ENCODE measurements at regions not wholly inside any gene's neighbourhood (a gene's known extent, or its start where the extent isn't known, plus 50 kb on each side); places are given as distances from the start of the nearest gene placed in this dataset.
"Not testable (repeated sequence)": the region's sequence is repeated elsewhere in the genome, so short reads cannot be mapped to it uniquely, and the experiment has no call there.

- Histone ChIP-seq H3K9ac (ENCODE audit: low read length in 2 of 2) (no peak overlapping the region), H3K36me3 (ENCODE audit: control insufficient read depth in 2 of 2, insufficient read depth in 2 of 2, low read length in 2 of 2) (no peaks in the 10 kb centered on the region), H3K4me1 (ENCODE audit: control insufficient read depth, insufficient read depth, low read length) (no peaks in the 10 kb centered on the region), H3K27ac (ENCODE audit: low read length) (no peak overlapping the region), H3K27me3 (ENCODE audit: control insufficient read depth in 1 of 2, insufficient read depth in 2 of 2, low read length in 2 of 2) (no peaks in the 10 kb centered on the region), H3K9me3 (ENCODE audit: control insufficient read depth in 2 of 2, low read length in 2 of 2) (no peaks in the 10 kb centered on the region), H3K4me3 (ENCODE audit: low read length in 2 of 2) (no peak overlapping the region)
These were observed 358.9 kb downstream of the DLEU7 start for GRCh38 chr13:50484472-50485113.

DNA sequence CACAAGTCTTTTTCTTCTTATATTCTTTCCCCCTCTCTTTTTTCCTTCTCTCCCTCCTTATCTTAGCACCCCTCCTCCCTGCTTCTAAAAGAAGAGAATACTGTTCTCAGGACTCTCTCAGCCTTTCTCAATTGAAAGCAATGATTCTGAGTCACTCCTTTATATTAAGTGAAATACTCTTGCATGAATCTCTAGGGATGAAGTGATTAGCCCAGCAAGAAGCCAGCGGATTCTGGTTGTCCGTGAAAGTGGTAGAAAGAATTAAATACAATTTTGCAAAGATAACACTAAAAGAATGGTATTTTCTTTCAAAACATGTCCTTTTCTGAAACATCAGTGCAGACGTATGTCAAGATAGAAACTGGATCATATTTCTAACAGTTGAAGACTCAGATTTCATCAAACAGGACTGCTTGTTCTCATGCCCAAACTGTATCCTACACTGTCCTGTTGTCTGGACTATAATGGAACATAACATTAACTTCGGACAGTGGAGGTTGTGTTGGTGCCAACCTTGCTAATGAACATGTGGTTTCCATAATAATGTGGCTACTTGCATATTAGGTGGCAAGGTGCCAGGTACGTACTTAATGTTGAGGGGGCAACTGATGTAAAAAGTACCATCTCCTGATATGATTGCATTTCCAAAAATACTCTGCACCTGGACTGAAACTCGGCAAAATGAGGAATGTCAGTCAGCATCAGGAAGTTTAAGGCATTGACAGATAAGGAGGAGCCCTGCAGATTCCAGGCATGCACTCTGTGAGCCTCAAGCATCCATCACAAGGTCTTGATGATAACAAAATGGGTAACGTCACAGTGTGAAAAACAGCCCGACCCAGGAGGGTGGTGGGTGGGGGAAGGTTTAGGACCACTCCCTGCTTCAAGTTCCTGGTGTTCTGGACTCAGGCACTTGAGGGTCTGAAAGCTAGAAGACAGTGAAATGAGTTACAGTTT lies 357.2 kb downstream of the DLEU7 start:
- no peaks in the 10 kb centered on the region for H3K4me1 ChIP-seq (ENCODE audit: control insufficient read depth, insufficient read depth, low read length)
- no peaks in the 10 kb centered on the region for H3K27me3 ChIP-seq (ENCODE audit: control insufficient read depth in 1 of 2, insufficient read depth in 2 of 2, low read length in 2 of 2)
- no peak overlapping the region for H3K27ac ChIP-seq (ENCODE audit: low read length)
- no peaks in the 10 kb centered on the region for H3K36me3 ChIP-seq (ENCODE audit: control insufficient read depth in 2 of 2, insufficient read depth in 2 of 2, low read length in 2 of 2)
- no peak overlapping the region for H3K4me3 ChIP-seq (ENCODE audit: low read length in 2 of 2)
- H3K9ac ChIP-seq (ENCODE audit: low read length in 2 of 2) = no peak overlapping the region
- H3K9me3 ChIP-seq (ENCODE audit: control insufficient read depth in 2 of 2, low read length in 2 of 2) = no peaks in the 10 kb centered on the region

- H3K36me3 ChIP-seq (ENCODE audit: control insufficient read depth in 2 of 2, insufficient read depth in 2 of 2, low read length in 2 of 2) = no peaks in the 10 kb centered on the region
- no peaks in the 10 kb centered on the region for H3K9me3 ChIP-seq (ENCODE audit: control insufficient read depth in 2 of 2, low read length in 2 of 2)
- no peak overlapping the region for H3K27ac ChIP-seq (ENCODE audit: low read length)
- no peaks in the 10 kb centered on the region for H3K27me3 ChIP-seq (ENCODE audit: control insufficient read depth in 1 of 2, insufficient read depth in 2 of 2, low read length in 2 of 2)
- H3K4me3 ChIP-seq (ENCODE audit: low read length in 2 of 2) = no peak overlapping the region
- no peaks in the 10 kb centered on the region for H3K4me1 ChIP-seq (ENCODE audit: control insufficient read depth, insufficient read depth, low read length)
- H3K9ac ChIP-seq (ENCODE audit: low read length in 2 of 2) = no peak overlapping the region
These were observed 349.8 kb downstream of the DLEU7 start for GRCh38 chr13:50493683-50494082.

DNA sequence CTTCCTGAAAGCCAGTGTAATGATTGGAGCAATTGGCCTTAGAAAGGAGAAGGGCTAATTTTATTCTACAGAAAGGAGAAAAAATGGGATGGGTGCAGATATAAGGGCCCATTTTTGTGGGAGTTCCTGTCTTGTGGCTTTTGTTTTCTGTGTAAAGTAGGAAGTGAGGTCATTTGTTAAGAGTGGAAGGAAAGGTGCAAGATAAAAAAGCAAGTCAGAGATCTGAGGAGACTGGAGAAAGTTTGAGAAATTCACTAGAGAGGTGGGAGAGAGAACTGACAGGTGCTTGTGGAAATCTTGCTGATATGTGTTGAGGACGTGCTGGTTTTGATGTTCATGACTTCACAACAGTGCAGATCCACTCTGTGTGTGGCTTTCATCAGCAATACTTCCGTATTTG lies 349.4 kb downstream of the DLEU7 start:
- Histone ChIP-seq H3K9me3 (ENCODE audit: control insufficient read depth in 2 of 2, low read length in 2 of 2) (no peaks in the 10 kb centered on the region), H3K4me1 (ENCODE audit: control insufficient read depth, insufficient read depth, low read length) (no peaks in the 10 kb centered on the region), H3K27ac (ENCODE audit: low read length) (no peak overlapping the region), H3K27me3 (ENCODE audit: control insufficient read depth in 1 of 2, insufficient read depth in 2 of 2, low read length in 2 of 2) (no peaks in the 10 kb centered on the region), H3K36me3 (ENCODE audit: control insufficient read depth in 2 of 2, insufficient read depth in 2 of 2, low read length in 2 of 2) (no peaks in the 10 kb centered on the region), H3K9ac (ENCODE audit: low read length in 2 of 2) (no peak overlapping the region), H3K4me3 (ENCODE audit: low read length in 2 of 2) (no peak overlapping the region)

DNA sequence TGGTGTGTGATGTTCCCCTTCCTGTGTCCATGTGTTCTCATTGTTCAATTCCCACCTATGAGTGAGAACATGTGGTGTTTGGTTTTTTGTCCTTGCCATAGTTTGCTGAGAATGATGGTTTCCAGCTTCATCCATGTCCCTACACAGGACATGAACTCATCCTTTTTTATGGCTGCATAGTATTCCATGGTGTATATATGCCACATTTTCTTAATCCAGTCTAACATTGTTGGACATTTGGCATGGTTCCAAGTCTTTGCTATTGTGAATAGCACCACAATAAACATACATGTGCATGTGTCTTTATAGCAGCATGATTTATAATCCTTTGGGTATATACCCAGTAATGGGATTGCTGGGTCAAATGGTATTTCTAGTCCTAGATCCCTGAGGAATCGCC lies 340.3 kb downstream of the DLEU7 start:
- not testable (repeated sequence) for H3K4me3 ChIP-seq (ENCODE audit: low read length in 2 of 2); H3K9ac ChIP-seq (ENCODE audit: low read length in 2 of 2); H3K4me1 ChIP-seq (ENCODE audit: control insufficient read depth, insufficient read depth, low read length); H3K9me3 ChIP-seq (ENCODE audit: control insufficient read depth in 2 of 2, low read length in 2 of 2); H3K36me3 ChIP-seq (ENCODE audit: control insufficient read depth in 2 of 2, insufficient read depth in 2 of 2, low read length in 2 of 2); H3K27me3 ChIP-seq (ENCODE audit: control insufficient read depth in 1 of 2, insufficient read depth in 2 of 2, low read length in 2 of 2); H3K27ac ChIP-seq (ENCODE audit: low read length)

GRCh38 chr13:50509167-50509566 lies 334.3 kb downstream of the DLEU7 start:
- Histone ChIP-seq H3K9ac (ENCODE audit: low read length in 2 of 2) (no peak overlapping the region), H3K27me3 (ENCODE audit: control insufficient read depth in 1 of 2, insufficient read depth in 2 of 2, low read length in 2 of 2) (no peaks in the 10 kb centered on the region), H3K4me3 (ENCODE audit: low read length in 2 of 2) (no peak overlapping the region), H3K36me3 (ENCODE audit: control insufficient read depth in 2 of 2, insufficient read depth in 2 of 2, low read length in 2 of 2) (no peaks in the 10 kb centered on the region), H3K4me1 (ENCODE audit: control insufficient read depth, insufficient read depth, low read length) (peaks cover 14% of the 10 kb centered on the region), H3K27ac (ENCODE audit: low read length) (no peak overlapping the region), H3K9me3 (ENCODE audit: control insufficient read depth in 2 of 2, low read length in 2 of 2) (no peaks in the 10 kb centered on the region)

GRCh38 chr13:50509771-50510441 lies 333.6 kb downstream of the DLEU7 start:
- H3K36me3 ChIP-seq (ENCODE audit: control insufficient read depth in 2 of 2, insufficient read depth in 2 of 2, low read length in 2 of 2) = no peaks in the 10 kb centered on the region
- peaks cover 14% of the 10 kb centered on the region for H3K4me1 ChIP-seq (ENCODE audit: control insufficient read depth, insufficient read depth, low read length)
- H3K27me3 ChIP-seq (ENCODE audit: control insufficient read depth in 1 of 2, insufficient read depth in 2 of 2, low read length in 2 of 2) = no peaks in the 10 kb centered on the region
- H3K4me3 ChIP-seq (ENCODE audit: low read length in 2 of 2) = no peak overlapping the region
- H3K9ac ChIP-seq (ENCODE audit: low read length in 2 of 2) = no peak overlapping the region
- H3K9me3 ChIP-seq (ENCODE audit: control insufficient read depth in 2 of 2, low read length in 2 of 2) = no peaks in the 10 kb centered on the region
- H3K27ac ChIP-seq (ENCODE audit: low read length) = no peak overlapping the region

GRCh38 chr13:50510885-50511545 lies 332.5 kb downstream of the DLEU7 start:
- H3K27ac ChIP-seq (ENCODE audit: low read length); H3K9ac ChIP-seq (ENCODE audit: low read length in 2 of 2); H3K4me3 ChIP-seq (ENCODE audit: low read length in 2 of 2); H3K9me3 ChIP-seq (ENCODE audit: control insufficient read depth in 2 of 2, low read length in 2 of 2); H3K27me3 ChIP-seq (ENCODE audit: control insufficient read depth in 1 of 2, insufficient read depth in 2 of 2, low read length in 2 of 2); H3K36me3 ChIP-seq (ENCODE audit: control insufficient read depth in 2 of 2, insufficient read depth in 2 of 2, low read length in 2 of 2): not testable (repeated sequence)
- H3K4me1 ChIP-seq (ENCODE audit: control insufficient read depth, insufficient read depth, low read length) = peaks cover 14% of the 10 kb centered on the region

DNA sequence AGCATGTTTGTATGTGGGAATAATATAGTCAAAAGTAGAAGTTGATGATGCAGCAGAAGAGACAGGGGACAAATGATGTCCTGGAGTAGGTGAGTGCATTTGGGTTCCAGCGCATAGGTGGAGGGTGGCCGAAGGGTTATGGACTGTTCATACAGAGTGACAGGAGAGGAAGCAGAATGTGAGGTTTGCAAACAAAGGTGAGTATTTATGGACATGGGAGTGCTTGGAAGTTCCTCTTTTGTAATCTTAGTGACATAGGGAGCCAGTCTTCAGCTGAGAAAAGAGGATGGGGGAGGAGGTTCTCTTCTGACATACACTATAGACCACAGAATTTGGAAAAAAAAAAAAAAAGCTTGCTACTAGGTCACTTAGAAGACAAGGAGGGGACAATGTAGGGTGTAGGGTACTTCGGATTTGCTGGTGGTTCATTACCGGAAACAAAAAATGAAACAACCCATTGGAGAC lies 331.6 kb downstream of the DLEU7 start:
- no peaks in the 10 kb centered on the region for H3K9me3 ChIP-seq (ENCODE audit: control insufficient read depth in 2 of 2, low read length in 2 of 2)
- no peaks in the 10 kb centered on the region for H3K27me3 ChIP-seq (ENCODE audit: control insufficient read depth in 1 of 2, insufficient read depth in 2 of 2, low read length in 2 of 2)
- H3K27ac ChIP-seq (ENCODE audit: low read length) = peak overlapping the region; percentile 81
- H3K9ac ChIP-seq (ENCODE audit: low read length in 2 of 2) = peak overlapping the region in 1 of 2 donors; percentile 81
- H3K36me3 ChIP-seq (ENCODE audit: control insufficient read depth in 2 of 2, insufficient read depth in 2 of 2, low read length in 2 of 2) = no peaks in the 10 kb centered on the region
- H3K4me3 ChIP-seq (ENCODE audit: low read length in 2 of 2) = peak overlapping the region; percentile 13 to 64
- peaks cover 14% of the 10 kb centered on the region for H3K4me1 ChIP-seq (ENCODE audit: control insufficient read depth, insufficient read depth, low read length)

- Histone ChIP-seq H3K4me3 (ENCODE audit: low read length in 2 of 2) (peak overlapping the region; percentile 38 to 64), H3K4me1 (ENCODE audit: control insufficient read depth, insufficient read depth, low read length) (peaks cover 14% of the 10 kb centered on the region), H3K9ac (ENCODE audit: low read length in 2 of 2) (peak overlapping the region; percentile 13 to 81), H3K36me3 (ENCODE audit: control insufficient read depth in 2 of 2, insufficient read depth in 2 of 2, low read length in 2 of 2) (no peaks in the 10 kb centered on the region), H3K9me3 (ENCODE audit: control insufficient read depth in 2 of 2, low read length in 2 of 2) (no peaks in the 10 kb centered on the region), H3K27ac (ENCODE audit: low read length) (peak overlapping the region; percentile 81), H3K27me3 (ENCODE audit: control insufficient read depth in 1 of 2, insufficient read depth in 2 of 2, low read length in 2 of 2) (no peaks in the 10 kb centered on the region)
These were observed 330.8 kb downstream of the DLEU7 start for GRCh38 chr13:50512474-50513299.
